Cardiac muscle cell (in vitro differentiated cells and primary cell): ENCODE measurements at regions not wholly inside any gene's neighbourhood (a gene's known extent, or its start where the extent isn't known, plus 50 kb on each side); places are given as distances from the start of the nearest gene placed in this dataset.

Experiments
- DNase-seq, 2 donors: peaks; one replicate each; pipeline versions ENCODE4 v3.0.0 to v3.0.0-alpha.2; 2010 to 2017; ENCODE audit warnings: low read depth in 1 of 2, low spot score in 1 of 2
- H3K27ac ChIP-seq: fragments of 200-600 bp; sonication (generic); 2 replicates; pipeline ENCODE4 v1.5.1; 2016
- H3K27me3 ChIP-seq: fragments of 200-600 bp; sonication (generic); 2 replicates; pipeline ENCODE4 v1.6.0; 2016; ENCODE audit warnings: control low read depth
- H3K36me3 ChIP-seq: fragments of 200-600 bp; sonication (generic); 2 replicates; pipeline ENCODE4 v1.5.1; 2016; ENCODE audit warnings: control low read depth
- H3K4me1 ChIP-seq: fragments of 200-600 bp; sonication (generic); 2 replicates; pipeline ENCODE4 v1.8.1; 2017; ENCODE audit warnings: low read depth, mild to moderate bottlenecking, mixed run types
- H3K4me3 ChIP-seq: fragments of 200-600 bp; sonication (generic); 2 replicates; pipeline ENCODE4 v1.5.1; 2016; ENCODE audit warnings: mild to moderate bottlenecking
- H3K9me3 ChIP-seq: fragments of 200-600 bp; sonication (generic); 2 replicates; pipeline ENCODE4 v1.5.1; 2017; ENCODE audit warnings: low read depth, mild to moderate bottlenecking, control low read depth
- CTCF ChIP-seq: IDR thresholded peaks from 2 replicates; pipeline ENCODE4 v1.5.1; 2012; ENCODE audit warnings: low read depth, mild to moderate bottlenecking, low read length

- H3K27me3 ChIP-seq, result no peaks in the 10 kb centered on the region
- no peak overlapping the region for H3K27ac ChIP-seq
- no peak for DNase-seq
- H3K36me3 ChIP-seq, result no peaks in the 10 kb centered on the region
- TF ChIP-seq CTCF, result no peak
- H3K4me1 ChIP-seq, result no peaks in the 10 kb centered on the region
- no peak overlapping the region for H3K4me3 ChIP-seq
- no peaks in the 10 kb centered on the region for H3K9me3 ChIP-seq
Observed at GRCh38 chr20:58565461-58566175, 50.4 kb upstream of the APCDD1L start.
